ENCODE measurements at regions not wholly inside any gene's neighbourhood (a gene's known extent, or its start where the extent isn't known, plus 50 kb on each side); places are given as distances from the start of the nearest gene placed in this dataset.

DNA sequence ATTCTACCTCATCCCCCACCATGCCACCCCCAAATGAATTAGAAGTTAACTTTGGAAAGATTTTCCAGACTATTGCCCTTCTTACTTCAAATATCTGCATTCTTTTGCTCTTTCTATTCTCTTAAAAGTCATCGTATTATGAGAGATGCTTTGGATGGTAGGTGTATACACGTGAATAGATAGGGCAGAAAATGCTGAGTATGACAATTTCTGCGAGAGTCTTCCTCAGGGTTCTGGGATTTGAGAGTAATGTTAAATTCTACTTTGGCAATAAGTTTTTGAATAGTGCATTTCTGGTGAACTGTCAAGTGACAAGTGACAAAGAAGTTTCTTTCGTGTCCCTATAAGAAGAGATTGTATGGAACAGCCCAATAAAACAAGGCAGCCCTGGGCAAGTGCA is 137.6 kb upstream of the DSEL start:
- no peaks in the 10 kb centered on the region for H3K36me3 ChIP-seq
- 76% methylated on average over 4 of the region's 4 CpGs for WGBS
- H3K27ac ChIP-seq: no peak overlapping the region
- intact Hi-C loops (cut with DNase I): no loop called here
- H3K4me1 ChIP-seq (replicated peaks): no peaks in the 10 kb centered on the region
- TF ChIP-seq POLR2A (IDR thresholded peaks at IDR 0.05) (no peak), POLR2AphosphoS5 (IDR thresholded peaks at IDR 0.05) (no peak)
- TF ChIP-seq, protein P1, sequence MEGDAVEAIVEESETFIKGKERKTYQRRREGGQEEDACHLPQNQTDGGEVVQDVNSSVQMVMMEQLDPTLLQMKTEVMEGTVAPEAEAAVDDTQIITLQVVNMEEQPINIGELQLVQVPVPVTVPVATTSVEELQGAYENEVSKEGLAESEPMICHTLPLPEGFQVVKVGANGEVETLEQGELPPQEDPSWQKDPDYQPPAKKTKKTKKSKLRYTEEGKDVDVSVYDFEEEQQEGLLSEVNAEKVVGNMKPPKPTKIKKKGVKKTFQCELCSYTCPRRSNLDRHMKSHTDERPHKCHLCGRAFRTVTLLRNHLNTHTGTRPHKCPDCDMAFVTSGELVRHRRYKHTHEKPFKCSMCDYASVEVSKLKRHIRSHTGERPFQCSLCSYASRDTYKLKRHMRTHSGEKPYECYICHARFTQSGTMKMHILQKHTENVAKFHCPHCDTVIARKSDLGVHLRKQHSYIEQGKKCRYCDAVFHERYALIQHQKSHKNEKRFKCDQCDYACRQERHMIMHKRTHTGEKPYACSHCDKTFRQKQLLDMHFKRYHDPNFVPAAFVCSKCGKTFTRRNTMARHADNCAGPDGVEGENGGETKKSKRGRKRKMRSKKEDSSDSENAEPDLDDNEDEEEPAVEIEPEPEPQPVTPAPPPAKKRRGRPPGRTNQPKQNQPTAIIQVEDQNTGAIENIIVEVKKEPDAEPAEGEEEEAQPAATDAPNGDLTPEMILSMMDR (IDR thresholded peaks at IDR 0.05): no peak
- no peaks in the 10 kb centered on the region for H3K27me3 ChIP-seq (replicated peaks; ENCODE audit: insufficient read depth)
- H3K4me3 ChIP-seq: no peak overlapping the region
- H3K9me3 ChIP-seq: no peaks in the 10 kb centered on the region
- no peak for DNase-seq (ENCODE audit: low spot score)

DNA sequence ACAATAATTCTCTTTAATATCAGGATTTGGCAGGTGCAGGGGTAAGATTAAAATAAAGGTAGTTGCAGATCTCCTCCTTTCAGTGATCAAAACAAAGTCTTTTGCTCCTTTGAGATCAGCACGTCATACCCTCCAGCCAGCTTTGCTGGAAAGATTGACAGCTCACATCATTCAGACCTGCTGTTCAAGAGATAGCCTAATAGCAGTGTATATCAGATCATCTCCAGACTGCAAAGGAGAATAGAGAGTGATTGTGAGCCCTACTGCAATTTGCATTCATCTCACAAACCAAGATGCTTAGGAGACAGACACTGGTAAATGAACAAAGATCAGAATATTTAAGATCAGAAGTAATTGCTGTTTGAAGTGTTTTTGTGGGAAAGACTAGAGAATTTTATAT is 135.8 kb upstream of the DSEL start:
- Histone ChIP-seq H3K9me3 (no peaks in the 10 kb centered on the region), H3K36me3 (no peaks in the 10 kb centered on the region), H3K27me3 (replicated peaks; ENCODE audit: insufficient read depth) (no peaks in the 10 kb centered on the region), H3K4me3 (no peak overlapping the region), H3K27ac (no peak overlapping the region), H3K4me1 (replicated peaks) (no peaks in the 10 kb centered on the region)
- no peak for DNase-seq (ENCODE audit: low spot score)
- TF ChIP-seq, protein P1 (IDR thresholded peaks at IDR 0.05): no peak
- TF ChIP-seq POLR2AphosphoS5 (IDR thresholded peaks at IDR 0.05) (no peak), POLR2A (IDR thresholded peaks at IDR 0.05) (no peak)
- intact Hi-C loops (cut with DNase I): no loop called here
- WGBS: 57% methylated on average over 1 of the region's 1 CpG

DNA sequence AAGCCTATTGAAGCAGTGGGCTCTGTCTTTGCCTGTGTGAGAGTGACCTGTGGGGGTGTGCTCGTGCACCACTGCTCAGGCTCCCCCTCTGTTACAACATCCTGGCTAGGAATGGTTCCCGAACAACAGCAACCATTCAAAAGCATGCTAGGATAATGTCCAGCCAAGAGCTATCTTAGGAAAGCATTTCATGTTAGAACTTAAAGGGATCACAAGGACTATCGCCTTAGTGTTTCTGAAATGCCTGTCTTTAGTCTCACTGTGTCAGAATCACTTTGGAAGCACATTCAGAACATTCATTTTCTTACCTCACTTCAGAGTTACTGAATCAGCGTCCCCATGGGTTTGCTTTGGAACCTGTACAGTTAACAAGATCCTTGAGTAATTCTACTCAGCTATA is 134.9 kb upstream of the DSEL start:
- 54% methylated on average over 4 of the region's 4 CpGs for WGBS
- H3K4me1 ChIP-seq (replicated peaks): no peaks in the 10 kb centered on the region
- TF ChIP-seq POLR2AphosphoS5 (IDR thresholded peaks at IDR 0.05) (no peak), POLR2A (IDR thresholded peaks at IDR 0.05) (no peak)
- TF ChIP-seq, protein P1 (IDR thresholded peaks at IDR 0.05): no peak
- H3K4me3 ChIP-seq: no peak overlapping the region
- intact Hi-C loops (cut with DNase I): no loop called here
- no peak overlapping the region for H3K27ac ChIP-seq
- H3K9me3 ChIP-seq: no peaks in the 10 kb centered on the region
- no peaks in the 10 kb centered on the region for H3K27me3 ChIP-seq (replicated peaks; ENCODE audit: insufficient read depth)
- H3K36me3 ChIP-seq: no peaks in the 10 kb centered on the region
- no peak for DNase-seq (ENCODE audit: low spot score)

DNA sequence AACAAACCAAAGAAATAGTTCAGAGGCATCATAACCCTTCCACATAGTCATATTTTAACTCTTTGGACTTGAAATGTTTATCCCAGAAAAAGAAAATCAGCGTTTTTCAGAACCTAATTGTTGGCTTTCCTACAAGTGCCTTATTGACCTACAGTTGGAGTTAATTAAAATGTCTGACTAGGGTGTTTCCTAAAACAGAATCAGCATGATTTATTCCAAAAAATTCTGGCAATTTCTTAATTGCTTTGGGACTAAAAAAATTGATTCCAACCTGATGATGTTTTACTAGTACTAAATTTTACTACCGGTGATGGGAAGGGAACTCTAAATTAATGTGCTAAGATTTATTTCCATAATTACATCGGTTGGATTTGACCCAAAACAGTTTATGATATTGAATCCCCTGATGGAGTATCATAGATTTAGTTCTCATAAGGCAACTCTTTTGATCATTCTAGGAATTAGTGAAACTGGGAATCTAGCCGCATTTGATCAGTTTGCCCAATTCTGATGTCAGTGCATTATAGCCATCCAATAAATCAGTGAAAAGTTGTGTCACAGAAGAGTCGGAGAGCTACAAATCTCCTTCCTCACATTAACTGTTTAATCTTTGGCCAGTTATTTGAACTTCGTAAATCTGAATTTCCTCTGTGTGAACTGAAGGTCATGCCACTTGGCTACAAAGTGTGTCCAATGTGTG is 134.3 kb upstream of the DSEL start:
- DNase-seq (ENCODE audit: low spot score): no peak
- TF ChIP-seq POLR2AphosphoS5 (IDR thresholded peaks at IDR 0.05) (no peak), POLR2A (IDR thresholded peaks at IDR 0.05) (no peak)
- TF ChIP-seq, protein P1 (IDR thresholded peaks at IDR 0.05): no peak
- H3K27ac ChIP-seq: no peak overlapping the region
- H3K36me3 ChIP-seq: no peaks in the 10 kb centered on the region
- intact Hi-C loops (cut with DNase I): no loop called here
- no peaks in the 10 kb centered on the region for H3K27me3 ChIP-seq (replicated peaks; ENCODE audit: insufficient read depth)
- 61% methylated on average over 6 of the region's 6 CpGs for WGBS
- no peaks in the 10 kb centered on the region for H3K4me1 ChIP-seq (replicated peaks)
- H3K4me3 ChIP-seq: no peak overlapping the region
- H3K9me3 ChIP-seq: no peaks in the 10 kb centered on the region

DNA sequence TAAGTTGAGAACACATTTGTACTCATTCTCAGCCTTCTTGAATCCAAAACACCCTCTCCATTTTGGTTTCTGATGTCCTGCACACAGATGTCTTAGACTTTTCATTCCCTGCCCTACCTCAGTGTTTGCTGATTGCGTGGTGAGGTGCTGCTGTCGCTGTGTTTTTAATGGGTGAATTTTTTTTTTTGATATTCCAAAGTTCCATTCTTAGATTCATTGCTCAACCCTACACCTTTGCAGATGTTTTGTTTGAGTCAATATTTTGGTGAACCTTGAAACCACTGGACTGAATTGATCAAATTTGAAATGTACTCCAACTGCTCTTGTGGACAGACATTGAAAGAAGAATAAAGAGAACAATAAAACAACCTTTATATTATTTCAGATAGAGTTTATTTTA is 130.4 kb upstream of the DSEL start:
- no peaks in the 10 kb centered on the region for H3K9me3 ChIP-seq
- intact Hi-C loops (cut with DNase I): no loop called here
- H3K4me3 ChIP-seq: no peak overlapping the region
- no peaks in the 10 kb centered on the region for H3K4me1 ChIP-seq (replicated peaks)
- no peak for DNase-seq (ENCODE audit: low spot score)
- no peak for TF ChIP-seq POLR2A (IDR thresholded peaks at IDR 0.05)
- TF ChIP-seq, protein P1 (IDR thresholded peaks at IDR 0.05): no peak
- no peak for TF ChIP-seq POLR2AphosphoS5 (IDR thresholded peaks at IDR 0.05)
- no peaks in the 10 kb centered on the region for H3K27me3 ChIP-seq (replicated peaks; ENCODE audit: insufficient read depth)
- no peaks in the 10 kb centered on the region for H3K36me3 ChIP-seq
- H3K27ac ChIP-seq: no peak overlapping the region
- WGBS: 97% methylated on average over 2 of the region's 2 CpGs
